KOPT-K1 (cell line): ENCODE measurements at regions not wholly inside any gene's neighbourhood (a gene's known extent, or its start where the extent isn't known, plus 50 kb on each side); places are given as distances from the start of the nearest gene placed in this dataset.

Experiments used
- H3K27ac ChIP-seq: fragments of 200-600 bp; sonication (generic); 2 replicates; pipeline ENCODE4 v1.5.1; 2016; ENCODE audit warnings: antibody characterized with exemption, mild to moderate bottlenecking, low read depth, low read length; ENCODE audit not compliant: poor library complexity, severe bottlenecking
- H3K36me3 ChIP-seq: fragments of 200-600 bp; sonication (generic); 2 replicates; pipeline ENCODE4 v1.5.1; 2017; ENCODE audit warnings: antibody characterized with exemption, mild to moderate bottlenecking, low read length, moderate library complexity; ENCODE audit not compliant: insufficient read depth
- H3K9me3 ChIP-seq: fragments of 200-600 bp; sonication (generic); 2 replicates; pipeline ENCODE4 v1.5.1; 2017; ENCODE audit warnings: antibody characterized with exemption, low read length, mild to moderate bottlenecking; ENCODE audit not compliant: insufficient read depth, poor library complexity, severe bottlenecking

DNA sequence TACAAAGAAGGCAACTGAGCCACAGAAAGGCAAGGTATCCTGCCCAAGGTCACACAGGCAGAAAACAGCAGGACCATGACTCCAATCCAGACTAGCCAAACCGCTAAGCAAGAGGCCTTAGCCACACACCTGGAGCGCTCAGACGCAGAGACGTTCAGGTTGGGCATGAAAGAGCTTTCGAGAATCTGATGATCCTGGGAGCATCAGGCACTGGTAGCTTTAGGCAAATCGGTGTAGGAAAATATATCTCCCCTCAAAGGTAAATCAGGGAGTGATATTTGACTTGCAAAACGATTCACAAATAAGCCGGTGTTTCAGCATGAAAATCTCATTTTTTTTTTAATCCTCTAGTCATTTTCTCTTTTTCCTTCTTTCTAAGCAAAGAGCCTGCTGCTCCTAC lies 279.0 kb downstream of the MRTFB start:
- Histone ChIP-seq H3K36me3 (no peaks in the 10 kb centered on the region), H3K9me3 (no peaks in the 10 kb centered on the region), H3K27ac (no peak overlapping the region)

DNA sequence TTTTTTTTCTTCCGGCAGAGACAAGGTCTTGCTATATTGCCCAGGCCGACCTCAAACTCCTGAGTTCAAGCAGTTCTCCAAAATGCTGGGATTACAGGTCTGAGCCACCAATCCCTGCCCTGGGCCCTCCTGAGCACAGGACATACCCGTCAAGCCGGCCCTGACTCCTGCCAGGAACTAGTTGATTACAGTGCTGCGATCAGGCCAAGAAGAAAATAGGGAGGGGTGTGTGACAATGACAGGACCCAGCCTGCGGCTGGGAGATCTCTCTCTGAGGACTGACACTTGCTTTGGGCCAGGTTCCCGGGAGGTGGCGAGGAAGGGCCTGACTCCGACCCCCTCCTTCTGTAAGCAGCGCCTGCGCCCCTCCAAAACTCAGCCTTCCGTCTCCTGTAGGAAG lies 276.6 kb downstream of the MRTFB start:
- Histone ChIP-seq H3K27ac (no peak overlapping the region), H3K36me3 (no peaks in the 10 kb centered on the region), H3K9me3 (no peaks in the 10 kb centered on the region)

DNA sequence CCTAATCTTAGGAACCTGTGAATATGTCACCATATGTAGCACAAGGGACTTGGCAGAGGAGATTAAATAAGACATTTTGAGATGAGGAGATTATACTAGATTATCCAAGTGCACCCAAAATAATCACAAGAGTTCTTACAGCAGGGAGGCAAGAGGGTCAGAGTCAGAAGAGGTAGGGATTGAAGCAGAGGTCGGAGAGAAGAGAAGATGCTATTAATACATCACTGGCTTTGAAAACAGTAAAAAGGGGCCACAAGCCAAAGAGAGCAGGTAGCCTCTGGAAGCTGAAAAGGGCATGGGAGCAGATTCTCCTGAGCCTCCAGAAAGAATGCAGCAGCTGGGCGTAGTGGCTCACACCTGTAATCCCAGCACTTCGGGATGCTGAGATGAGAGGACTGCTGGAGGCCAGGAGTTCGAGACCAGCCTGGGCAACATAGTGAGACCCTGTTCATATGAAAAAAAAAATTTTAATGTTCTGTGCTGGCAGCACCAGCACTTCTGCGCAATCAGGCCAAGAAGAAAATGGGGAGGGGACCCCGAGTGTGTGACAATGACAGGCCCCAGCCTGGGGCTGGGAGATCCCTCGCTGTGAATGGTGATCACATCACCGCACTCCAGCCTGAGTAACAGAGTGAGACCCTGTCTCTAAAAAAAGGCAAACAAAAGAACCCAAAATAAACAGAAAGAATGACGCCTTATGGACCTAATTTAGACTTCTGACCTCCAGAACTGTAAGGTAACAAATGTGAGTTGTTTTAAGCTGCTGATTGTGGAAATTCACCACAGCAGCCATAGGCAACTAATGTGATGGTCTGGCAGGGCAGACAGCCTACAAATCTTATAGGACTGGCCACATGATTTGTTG lies 275.4 kb downstream of the MRTFB start:
- no peaks in the 10 kb centered on the region for H3K36me3 ChIP-seq
- H3K27ac ChIP-seq: no peak overlapping the region
- H3K9me3 ChIP-seq: no peaks in the 10 kb centered on the region

DNA sequence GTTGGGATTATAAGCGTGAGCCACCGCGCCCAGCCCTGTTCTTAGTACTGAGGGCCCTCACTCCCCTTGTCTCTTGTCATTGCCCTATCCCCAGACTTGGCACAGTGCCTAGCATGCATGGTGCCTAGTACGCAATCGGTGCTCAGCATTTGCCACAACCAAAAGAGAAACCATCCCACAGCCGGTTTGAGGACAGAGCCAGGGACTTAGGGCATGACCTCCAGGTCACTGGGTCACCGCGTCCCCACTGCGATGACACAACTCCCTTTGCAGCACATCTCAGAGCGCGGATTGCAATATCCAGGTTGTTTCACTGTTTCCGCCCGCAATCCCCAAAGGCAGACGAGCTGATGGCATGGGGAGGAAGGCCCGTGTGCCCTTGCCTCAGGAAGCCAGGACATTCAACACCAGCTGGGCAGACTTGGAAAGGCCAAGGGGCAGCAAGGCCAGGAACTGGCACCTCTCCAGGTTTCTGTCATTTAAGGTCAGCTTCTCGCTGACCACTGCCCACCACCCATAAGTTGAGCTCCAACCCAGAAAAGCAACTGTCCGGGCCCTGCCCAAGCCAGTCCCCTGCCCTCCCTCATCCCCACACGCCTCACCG lies 274.5 kb downstream of the MRTFB start:
- Histone ChIP-seq H3K9me3 (no peaks in the 10 kb centered on the region), H3K27ac (no peak overlapping the region), H3K36me3 (no peaks in the 10 kb centered on the region)

DNA sequence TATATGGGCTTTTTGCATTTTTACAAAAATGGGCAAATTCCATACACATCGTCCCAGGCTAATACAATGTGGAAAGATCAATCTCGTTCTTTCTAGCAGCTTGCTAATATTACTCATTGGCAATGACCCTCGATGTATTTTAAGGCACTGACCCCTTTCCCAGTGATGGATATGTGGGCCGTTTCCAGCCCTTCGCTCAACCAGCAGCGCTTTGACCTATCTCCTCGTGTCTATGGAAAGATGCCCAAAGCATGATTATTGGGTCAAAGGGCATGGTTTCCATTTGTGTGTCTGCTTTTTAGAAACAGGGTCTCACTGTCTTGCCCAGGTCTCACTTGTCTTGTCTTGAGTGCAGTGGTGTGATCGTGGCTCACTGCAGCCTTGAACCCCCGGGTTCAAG lies 273.8 kb downstream of the MRTFB start:
- no peaks in the 10 kb centered on the region for H3K9me3 ChIP-seq
- H3K36me3 ChIP-seq: no peaks in the 10 kb centered on the region
- H3K27ac ChIP-seq: no peak overlapping the region

DNA sequence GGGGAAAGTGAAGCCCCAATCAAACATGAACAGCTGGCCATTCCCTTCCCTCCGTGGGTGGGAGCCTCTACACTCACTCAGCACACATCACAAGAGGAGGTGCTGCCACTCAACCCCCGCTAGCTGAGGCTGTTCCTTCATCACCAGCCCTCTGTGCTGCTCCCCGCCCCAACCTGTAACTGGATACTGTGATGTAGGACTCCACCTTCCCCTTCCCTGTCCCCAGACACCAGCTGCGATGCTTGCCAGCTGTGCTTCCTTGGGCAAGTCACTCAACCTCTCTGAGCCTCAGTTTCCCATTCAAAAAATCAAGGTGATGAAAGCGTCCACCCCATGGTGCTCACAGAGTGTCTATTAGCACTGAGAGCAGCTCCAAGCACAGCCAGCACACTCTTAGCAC lies 273.2 kb downstream of the MRTFB start:
- Histone ChIP-seq H3K27ac (no peak overlapping the region), H3K36me3 (no peaks in the 10 kb centered on the region), H3K9me3 (no peaks in the 10 kb centered on the region)

DNA sequence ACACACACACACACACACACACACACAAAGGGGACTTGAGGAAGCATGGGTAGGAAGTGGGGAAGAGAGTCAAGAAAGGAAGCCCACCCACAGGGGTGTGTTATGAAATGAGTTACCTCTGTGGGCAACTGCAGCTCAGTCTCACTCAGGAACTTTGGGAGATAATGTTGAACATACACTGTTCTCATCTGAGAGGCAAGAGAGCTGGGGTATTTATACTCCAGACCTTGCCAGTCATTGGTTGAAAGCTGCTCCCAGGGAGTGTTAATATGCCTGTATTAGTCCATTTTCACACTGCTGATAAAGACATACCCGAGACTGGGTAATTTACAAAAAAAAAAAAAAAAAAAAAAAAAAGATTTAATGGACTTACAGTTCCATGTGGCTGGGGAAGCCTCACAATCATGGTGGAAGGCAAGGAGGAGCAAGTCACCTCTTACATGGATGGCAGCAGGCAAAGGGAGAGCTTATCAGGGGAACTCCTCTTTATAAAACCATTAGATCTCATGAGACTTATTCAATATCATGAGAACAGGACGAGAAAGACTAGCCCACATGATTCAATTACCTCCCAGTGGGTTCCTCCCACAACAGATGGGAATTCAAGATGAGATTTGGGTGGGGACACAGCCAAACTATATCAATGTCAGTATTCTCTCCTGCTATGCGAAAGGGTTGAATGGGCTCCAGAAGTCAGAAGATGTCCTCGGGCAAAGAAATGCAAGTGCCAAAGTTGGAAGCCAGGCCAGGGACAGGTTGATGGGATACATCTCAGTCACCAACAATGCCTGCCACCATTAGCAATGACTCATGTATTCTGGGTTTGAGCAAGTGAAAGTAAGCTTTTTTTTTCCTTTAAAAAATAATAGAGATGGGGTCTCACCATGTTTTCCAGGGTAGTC lies 270.5 kb downstream of the MRTFB start:
- no peaks in the 10 kb centered on the region for H3K9me3 ChIP-seq
- no peaks in the 10 kb centered on the region for H3K36me3 ChIP-seq
- H3K27ac ChIP-seq: no peak overlapping the region

DNA sequence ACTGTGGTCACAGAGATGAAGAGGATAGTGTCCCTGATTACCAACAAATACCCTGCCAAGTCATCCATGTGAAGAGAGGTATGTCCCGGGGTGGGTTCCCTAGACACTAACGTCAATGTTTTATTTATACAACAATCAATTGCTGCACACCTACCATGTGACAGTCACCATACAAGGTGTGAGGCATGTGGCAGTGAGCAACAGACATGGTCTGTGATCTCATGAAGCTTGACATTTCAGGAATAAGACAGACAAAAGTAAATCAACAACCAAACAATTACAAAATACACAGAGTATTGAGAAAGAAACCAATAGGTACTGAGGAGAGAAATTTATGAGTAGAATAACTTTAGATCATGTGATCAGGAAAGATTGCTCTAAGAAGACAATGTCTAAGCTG lies 268.6 kb downstream of the MRTFB start:
- Histone ChIP-seq H3K9me3 (no peaks in the 10 kb centered on the region), H3K27ac (no peak overlapping the region), H3K36me3 (no peaks in the 10 kb centered on the region)

DNA sequence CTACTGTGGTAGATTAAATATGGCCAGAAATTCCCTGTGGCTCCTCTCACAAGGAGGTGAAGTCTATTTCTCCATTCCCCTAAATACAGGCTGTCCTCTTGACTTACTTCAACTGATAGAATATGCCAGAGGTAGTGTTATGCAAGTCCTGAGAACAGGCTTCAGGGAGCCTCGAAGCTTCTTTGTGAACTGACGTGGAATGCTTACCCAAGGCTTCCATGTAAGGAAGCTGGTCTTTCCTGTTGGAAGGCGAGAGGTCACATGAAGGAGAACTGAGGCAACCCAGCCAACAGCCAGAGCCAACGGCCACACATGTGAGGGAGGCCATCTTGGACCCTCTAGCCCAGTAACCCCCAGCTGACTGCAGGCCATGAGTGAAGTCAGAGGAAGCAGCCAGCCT lies 267.9 kb downstream of the MRTFB start:
- H3K9me3 ChIP-seq: no peaks in the 10 kb centered on the region
- H3K27ac ChIP-seq: no peak overlapping the region
- H3K36me3 ChIP-seq: no peaks in the 10 kb centered on the region

DNA sequence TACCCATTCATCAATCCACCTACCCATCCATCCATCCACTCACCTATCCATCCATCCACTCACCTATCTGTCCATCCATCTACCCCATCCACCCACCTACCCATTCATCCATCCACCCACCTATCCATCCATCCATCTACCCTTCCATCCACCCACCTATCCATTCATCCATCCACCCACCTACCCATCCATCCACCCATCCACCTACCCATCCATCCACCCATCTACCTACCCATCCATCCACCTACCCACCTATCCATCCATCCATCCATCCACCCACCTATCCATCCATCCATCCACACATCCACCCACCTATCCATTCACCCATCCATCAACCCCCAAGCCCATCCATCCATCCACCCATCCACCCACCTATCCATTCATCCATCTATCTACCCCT lies 267.1 kb downstream of the MRTFB start:
- H3K27ac ChIP-seq: no peak overlapping the region
- no peaks in the 10 kb centered on the region for H3K9me3 ChIP-seq
- H3K36me3 ChIP-seq: no peaks in the 10 kb centered on the region

DNA sequence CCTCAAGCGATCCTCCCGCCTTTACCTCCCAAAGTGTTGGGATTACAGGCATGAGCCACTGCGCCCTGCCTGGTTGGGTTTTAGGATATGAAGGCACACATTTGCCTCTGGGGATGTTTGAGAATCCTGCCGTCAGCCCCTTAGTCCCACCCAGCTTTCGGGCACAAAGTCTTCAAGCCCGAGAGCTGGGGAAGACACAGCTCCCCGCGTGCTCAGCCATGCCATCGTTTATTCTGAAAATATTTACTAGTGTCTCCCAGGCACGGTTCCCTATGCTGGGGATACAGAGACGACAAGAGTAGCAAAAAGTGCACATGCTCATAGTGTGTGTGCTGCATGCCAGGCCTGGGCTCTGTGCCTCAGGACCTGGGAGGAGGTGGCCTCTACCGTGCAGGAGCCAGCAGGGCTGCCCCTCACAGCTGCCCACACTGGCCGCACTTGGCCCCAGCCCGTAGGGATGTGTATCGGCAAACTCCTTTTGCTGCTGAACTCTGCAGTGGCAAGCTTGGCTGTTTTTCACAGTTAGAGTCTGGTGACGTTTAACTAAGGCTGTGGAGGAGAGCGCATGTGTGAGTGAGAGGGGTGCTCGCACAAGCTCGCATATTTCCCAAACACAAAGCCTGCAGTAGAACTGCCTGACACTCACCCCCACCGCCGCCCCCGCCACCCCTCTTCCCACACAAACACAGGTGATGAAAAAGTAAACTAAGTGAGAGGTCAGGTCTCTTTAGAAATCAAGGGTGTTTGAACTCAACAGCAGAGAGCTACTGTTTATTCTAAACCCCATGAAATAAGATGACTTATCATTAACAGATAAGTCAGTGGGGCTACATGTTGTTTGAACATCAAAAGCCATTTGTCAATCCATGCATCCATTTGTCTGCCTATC lies 266.4 kb downstream of the MRTFB start:
- H3K27ac ChIP-seq: no peak overlapping the region
- no peaks in the 10 kb centered on the region for H3K9me3 ChIP-seq
- H3K36me3 ChIP-seq: no peaks in the 10 kb centered on the region

DNA sequence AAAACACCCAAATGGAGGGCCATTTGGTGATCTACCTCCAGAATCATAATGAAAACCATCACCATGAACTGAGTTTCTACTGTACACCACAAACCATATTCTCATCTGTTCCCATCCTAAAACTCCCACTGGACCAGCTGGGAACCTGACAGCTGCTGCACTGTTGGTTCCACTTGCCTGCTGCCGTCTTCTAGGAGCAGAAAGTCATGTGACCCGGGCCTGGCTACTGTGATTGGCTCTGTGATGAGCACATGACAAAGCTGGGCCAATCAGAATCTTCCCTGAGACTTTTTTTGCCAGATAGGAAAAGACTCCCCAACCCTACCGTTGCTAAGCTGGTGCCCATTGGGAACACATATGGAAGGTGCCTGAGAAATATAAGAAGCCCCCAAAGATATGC lies 264.2 kb downstream of the MRTFB start:
- Histone ChIP-seq H3K9me3 (no peaks in the 10 kb centered on the region), H3K27ac (no peak overlapping the region), H3K36me3 (no peaks in the 10 kb centered on the region)

DNA sequence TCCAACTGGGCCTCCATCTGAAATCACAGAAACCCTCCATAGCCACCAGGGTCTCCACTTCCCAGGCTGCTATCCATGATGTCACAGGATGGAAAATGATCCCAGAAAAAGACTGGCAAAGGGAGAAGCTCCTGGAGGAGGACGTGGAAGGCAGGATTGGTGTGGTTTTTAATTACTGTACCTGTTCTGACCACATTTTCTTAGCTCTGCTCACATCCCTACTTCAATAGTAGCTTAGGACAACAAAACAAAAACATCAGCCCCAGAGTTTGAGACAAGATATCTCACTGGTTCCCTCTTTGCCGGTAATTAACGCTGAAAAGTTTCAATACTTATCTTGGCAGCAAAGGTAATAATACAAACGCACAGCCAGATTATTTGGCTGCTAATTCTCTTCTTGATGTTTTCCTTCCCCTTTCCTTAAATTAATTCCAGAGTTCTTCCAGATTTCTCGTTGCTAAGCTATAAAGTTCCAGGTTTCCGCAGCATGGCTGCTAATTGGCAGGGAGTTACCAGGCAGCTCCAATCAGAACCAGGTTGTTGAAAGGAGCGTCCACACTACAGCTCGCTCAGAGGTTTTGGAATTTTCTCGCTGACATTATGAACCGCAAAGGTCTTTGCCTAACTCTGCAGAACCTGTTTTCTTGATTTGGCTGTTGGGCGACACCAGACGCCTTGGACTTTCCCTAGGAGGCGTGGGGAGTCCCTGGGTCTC lies 263.4 kb downstream of the MRTFB start:
- no peaks in the 10 kb centered on the region for H3K36me3 ChIP-seq
- H3K9me3 ChIP-seq: no peaks in the 10 kb centered on the region
- H3K27ac ChIP-seq: no peak overlapping the region

DNA sequence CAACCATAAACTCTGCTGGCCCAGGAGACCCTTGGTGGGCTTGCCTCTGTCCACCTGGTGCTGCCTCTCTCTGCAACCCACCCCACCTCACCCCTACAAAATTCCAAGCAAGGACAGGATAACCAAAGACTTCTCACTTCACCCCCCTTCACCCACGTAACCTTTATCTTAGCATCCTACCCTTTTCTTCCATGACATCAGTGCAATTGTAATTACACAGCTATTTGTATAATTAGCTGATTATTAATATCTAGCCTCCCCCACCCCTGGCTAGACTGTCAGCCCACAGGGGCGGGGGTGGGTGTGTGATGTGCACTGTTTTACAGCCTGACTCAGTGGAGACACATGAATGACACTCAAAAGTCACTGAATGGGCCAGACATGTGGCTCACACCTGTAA lies 262.2 kb downstream of the MRTFB start:
- Histone ChIP-seq H3K27ac (no peak overlapping the region), H3K36me3 (peaks cover 4% of the 10 kb centered on the region; the same call in 1 of the 2 replicates), H3K9me3 (no peaks in the 10 kb centered on the region)
